ENCODE measurements at regions not wholly inside any gene's neighbourhood (a gene's known extent, or its start where the extent isn't known, plus 50 kb on each side); places are given as distances from the start of the nearest gene placed in this dataset.

DNA sequence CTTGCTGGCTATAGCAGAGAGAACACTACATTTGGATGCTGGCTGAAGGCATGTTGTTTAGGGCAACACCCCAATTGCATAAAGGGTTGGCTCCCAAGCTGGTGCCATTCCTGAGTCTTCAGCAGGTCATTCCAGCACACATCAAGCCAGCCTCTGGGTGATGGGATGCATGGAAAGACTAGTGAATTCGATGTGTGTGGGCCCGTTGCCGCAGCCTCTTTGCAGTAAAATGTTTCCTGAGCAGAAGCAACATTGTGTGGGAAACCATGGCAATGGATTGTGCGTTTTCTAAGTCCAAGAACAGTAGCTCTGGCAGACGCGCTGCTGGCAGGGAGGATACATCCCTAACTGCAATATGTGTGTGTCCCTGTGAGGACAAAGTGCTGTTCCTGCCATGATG is 142.4 kb upstream of the SLC24A3 start:
- no peaks in the 10 kb centered on the region for H3K9me3 ChIP-seq (replicated peaks in 1 of 3)
- H3K4me3 ChIP-seq, result no peak overlapping the region
- TF ChIP-seq POLR2A (IDR thresholded peaks at IDR 0.05), result no peak
- TF ChIP-seq, protein P1, sequence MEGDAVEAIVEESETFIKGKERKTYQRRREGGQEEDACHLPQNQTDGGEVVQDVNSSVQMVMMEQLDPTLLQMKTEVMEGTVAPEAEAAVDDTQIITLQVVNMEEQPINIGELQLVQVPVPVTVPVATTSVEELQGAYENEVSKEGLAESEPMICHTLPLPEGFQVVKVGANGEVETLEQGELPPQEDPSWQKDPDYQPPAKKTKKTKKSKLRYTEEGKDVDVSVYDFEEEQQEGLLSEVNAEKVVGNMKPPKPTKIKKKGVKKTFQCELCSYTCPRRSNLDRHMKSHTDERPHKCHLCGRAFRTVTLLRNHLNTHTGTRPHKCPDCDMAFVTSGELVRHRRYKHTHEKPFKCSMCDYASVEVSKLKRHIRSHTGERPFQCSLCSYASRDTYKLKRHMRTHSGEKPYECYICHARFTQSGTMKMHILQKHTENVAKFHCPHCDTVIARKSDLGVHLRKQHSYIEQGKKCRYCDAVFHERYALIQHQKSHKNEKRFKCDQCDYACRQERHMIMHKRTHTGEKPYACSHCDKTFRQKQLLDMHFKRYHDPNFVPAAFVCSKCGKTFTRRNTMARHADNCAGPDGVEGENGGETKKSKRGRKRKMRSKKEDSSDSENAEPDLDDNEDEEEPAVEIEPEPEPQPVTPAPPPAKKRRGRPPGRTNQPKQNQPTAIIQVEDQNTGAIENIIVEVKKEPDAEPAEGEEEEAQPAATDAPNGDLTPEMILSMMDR (IDR thresholded peaks at IDR 0.05), result no peak
- H3K27ac ChIP-seq, result no peak overlapping the region
- H3K4me1 ChIP-seq (replicated peaks in 1 of 2), result no peaks in the 10 kb centered on the region
- no peaks in the 10 kb centered on the region for H3K27me3 ChIP-seq
- no peaks in the 10 kb centered on the region for H3K36me3 ChIP-seq (replicated peaks in 1 of 2)
- 79 to 91% (median 88%) methylated on average over 4 to 6 of the region's 6 CpGs; no CpG with 5 or more reads in 1 of the 4 donors for WGBS, 4 donors
- intact Hi-C loops (cut with DNase I), result no loop called here
- no peak for DNase-seq

DNA sequence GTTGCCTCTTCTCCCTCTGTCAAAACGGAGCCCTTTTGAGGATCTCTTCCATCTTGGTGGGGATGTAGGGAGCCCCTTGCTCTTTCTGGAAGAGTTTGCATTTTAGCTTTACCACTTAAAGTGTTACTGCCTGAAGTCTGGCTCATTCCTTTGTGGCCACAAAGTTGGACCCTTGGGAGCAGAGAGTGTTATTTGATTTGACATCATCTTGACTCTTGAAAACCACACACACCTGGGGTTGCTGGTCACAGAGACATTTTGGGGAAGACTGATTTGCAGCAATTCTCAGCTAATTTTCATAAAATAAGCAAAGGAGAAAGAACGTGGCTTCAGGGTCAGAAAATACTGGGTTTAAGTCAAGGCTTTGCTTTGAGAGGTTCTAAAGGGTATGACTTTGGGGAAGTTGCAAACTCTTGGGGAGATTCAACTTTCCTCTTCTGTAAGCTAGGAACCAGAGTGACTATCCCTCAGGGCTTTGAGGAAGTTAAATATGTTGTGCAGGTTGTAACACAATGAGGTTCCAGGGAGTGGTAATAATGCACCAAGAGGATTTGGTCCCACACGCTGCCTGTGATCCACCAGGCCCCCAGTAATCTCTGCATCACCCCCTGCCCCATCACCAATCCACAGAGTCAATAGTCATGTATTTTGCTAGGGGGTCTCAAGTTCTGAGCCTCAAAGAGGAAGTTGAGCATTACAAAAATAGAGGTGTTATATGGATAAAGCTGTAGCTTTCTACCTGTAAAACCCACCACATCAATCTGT is 141.6 kb upstream of the SLC24A3 start:
- no peak for TF ChIP-seq POLR2A (IDR thresholded peaks at IDR 0.05)
- TF ChIP-seq, protein P1 (IDR thresholded peaks at IDR 0.05), result no peak
- WGBS, 4 donors, result 47 to 70% (median 61%) methylated on average over 3 of the region's 3 CpGs
- DNase-seq, result no peak
- H3K27ac ChIP-seq, result no peak overlapping the region
- H3K4me3 ChIP-seq, result no peak overlapping the region
- H3K36me3 ChIP-seq (replicated peaks in 1 of 2), result no peaks in the 10 kb centered on the region
- intact Hi-C loops (cut with DNase I), result no loop called here
- no peaks in the 10 kb centered on the region for H3K4me1 ChIP-seq (replicated peaks in 1 of 2)
- no peaks in the 10 kb centered on the region for H3K9me3 ChIP-seq (replicated peaks in 1 of 3)
- H3K27me3 ChIP-seq, result no peaks in the 10 kb centered on the region

DNA sequence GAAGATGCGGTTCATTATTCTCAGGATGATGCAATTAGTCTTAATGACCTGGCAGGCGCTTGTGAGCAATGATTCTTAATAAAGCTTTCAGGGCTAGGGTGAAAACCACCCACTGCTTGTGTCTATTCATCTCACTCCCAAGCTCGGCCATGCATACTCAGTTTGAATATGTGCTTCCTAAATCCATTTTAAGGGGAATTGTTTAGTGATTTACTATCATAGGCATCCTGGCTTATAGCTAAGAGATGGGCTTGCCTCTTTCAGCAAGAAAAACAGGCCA is 141.1 kb upstream of the SLC24A3 start:
- no peak for DNase-seq
- TF ChIP-seq POLR2A (IDR thresholded peaks at IDR 0.05), result no peak
- TF ChIP-seq, protein P1 (IDR thresholded peaks at IDR 0.05), result no peak
- Histone ChIP-seq H3K27me3 (no peaks in the 10 kb centered on the region), H3K9me3 (replicated peaks in 1 of 3) (no peaks in the 10 kb centered on the region), H3K36me3 (replicated peaks in 1 of 2) (no peaks in the 10 kb centered on the region), H3K27ac (no peak overlapping the region), H3K4me1 (replicated peaks in 1 of 2) (no peaks in the 10 kb centered on the region), H3K4me3 (no peak overlapping the region)
- intact Hi-C loops (cut with DNase I), result no loop called here
- 66 to 87% (median 80%) methylated on average over 3 of the region's 3 CpGs for WGBS, 4 donors

DNA sequence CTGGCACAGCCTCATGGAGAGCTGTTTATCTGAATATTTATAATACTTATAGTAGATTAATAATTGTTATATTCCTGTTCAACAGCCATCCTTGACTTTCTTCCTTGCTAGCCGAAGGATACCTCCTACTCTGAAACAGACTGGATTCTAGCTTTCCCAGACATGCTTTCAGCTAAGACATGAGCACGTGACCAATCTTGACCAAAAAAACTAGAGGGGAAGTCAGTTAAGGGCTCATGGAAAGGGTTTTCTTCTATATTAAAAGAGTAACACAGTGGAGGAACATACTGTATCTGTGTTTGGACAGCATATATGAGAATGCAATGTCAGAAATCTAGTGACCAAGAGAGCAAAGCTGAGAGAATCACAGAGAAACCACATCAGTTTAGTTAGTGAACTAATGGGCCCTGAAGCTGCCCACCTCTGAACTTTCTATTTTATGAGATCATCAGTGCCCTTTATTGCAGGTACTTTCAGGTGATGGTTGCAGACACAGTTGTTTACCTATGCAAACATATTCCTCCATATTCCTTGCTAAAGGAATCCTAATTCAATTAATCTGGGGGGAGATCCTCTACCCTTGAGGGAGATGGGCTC is 140.4 kb upstream of the SLC24A3 start:
- DNase-seq, result no peak
- Histone ChIP-seq H3K27ac (no peak overlapping the region), H3K27me3 (no peaks in the 10 kb centered on the region), H3K4me1 (replicated peaks in 1 of 2) (no peaks in the 10 kb centered on the region), H3K9me3 (replicated peaks in 1 of 3) (no peaks in the 10 kb centered on the region), H3K4me3 (no peak overlapping the region), H3K36me3 (replicated peaks in 1 of 2) (no peaks in the 10 kb centered on the region)
- TF ChIP-seq, protein P1 (IDR thresholded peaks at IDR 0.05), result no peak
- no peak for TF ChIP-seq POLR2A (IDR thresholded peaks at IDR 0.05)
- intact Hi-C loops (cut with DNase I), result no loop called here
- 66 to 74% (median 72%) methylated on average over 2 of the region's 2 CpGs for WGBS, 4 donors

All from adrenal gland (tissue), 9 donors.